Panc1 (cell line): ENCODE measurements at regions not wholly inside any gene's neighbourhood (a gene's known extent, or its start where the extent isn't known, plus 50 kb on each side); places are given as distances from the start of the nearest gene placed in this dataset.

ENCODE experiments used
- ATAC-seq: fragments of 200-7000 bp; cut with Tn5 transposase; 2 replicates; pipeline ENCODE4 v1.9.1; 2020; ENCODE audit warnings: mild to moderate bottlenecking, moderate library complexity
- BruUV-seq: library from RNA; stranded (reverse); fragments of 400-500 nt; replicated peaks from 2 replicates; lab custom pipeline; 2021; lab: Mats Ljungman, UMichigan
- CTCF ChIA-PET: fragments of 300-600 bp; sonication (Branson Sonifier 250); formaldehyde crosslinking; loops from one replicate; lab custom pipeline; 2022; ENCODE audit warnings: antibody characterized with exemption; lab: Charles Lee
- POLR2A ChIA-PET: fragments of 300-600 bp; sonication (Branson Sonifier 250); formaldehyde crosslinking; loops from one replicate; lab custom pipeline; 2022; ENCODE audit warnings: antibody characterized with exemption; lab: Charles Lee
- DNase-seq: peaks from one replicate; pipeline ENCODE4 v3.0.0-alpha.2; 2010; ENCODE audit warnings: low read depth, low spot score
- H3K27ac ChIP-seq: 2 replicates; pipeline ENCODE4 v1.5.1; 2011; ENCODE audit warnings: mild to moderate bottlenecking, low read length, inconsistent platforms
- H3K27me3 ChIP-seq: fragments of 200-500 bp; sonication (Bioruptor generic); 2 replicates; pipeline ENCODE4 v1.6.0; 2014; ENCODE audit warnings: low read length, inconsistent platforms; ENCODE audit not compliant: control insufficient read depth, insufficient read depth
- H3K36me3 ChIP-seq: fragments of 200-500 bp; sonication (Bioruptor generic); 2 replicates; pipeline ENCODE4 v1.5.1; 2014; ENCODE audit warnings: inconsistent platforms, mild to moderate bottlenecking, low read length, moderate library complexity; ENCODE audit not compliant: control insufficient read depth, insufficient read depth
- H3K4me1 ChIP-seq: 2 replicates; pipeline ENCODE4 v1.5.1; 2011; ENCODE audit warnings: inconsistent platforms, mild to moderate bottlenecking, low read length, moderate library complexity; ENCODE audit not compliant: control insufficient read depth, insufficient read depth
- H3K4me3 ChIP-seq, 2 experiments: 2 replicates each; pipeline ENCODE4 v1.5.1; 2011 to 2012; ENCODE audit warnings: low read depth in 2 of 2, low read length in 2 of 2, mild to moderate bottlenecking in 2 of 2, inconsistent platforms in 1 of 2, moderate library complexity in 1 of 2
- H3K9me3 ChIP-seq: fragments of 200-500 bp; sonication (Bioruptor generic); 2 replicates; pipeline ENCODE4 v1.5.1; 2014; ENCODE audit warnings: low read depth, mild to moderate bottlenecking, inconsistent platforms, low read length, moderate library complexity; ENCODE audit not compliant: control insufficient read depth, insufficient read depth
- CTCF ChIP-seq: fragments of 450-650 bp; IDR thresholded peaks from 2 replicates; pipeline ENCODE4 v1.5.1; 2017; ENCODE audit warnings: mild to moderate bottlenecking
- POLR2AphosphoS5 ChIP-seq: IDR thresholded peaks from 2 replicates; pipeline ENCODE4 v1.6.1; 2012; ENCODE audit warnings: mild to moderate bottlenecking, low read depth, low read length, moderate library complexity
- REST ChIP-seq, 2 experiments: IDR thresholded peaks; 2 replicates each; pipeline ENCODE4 v1.6.1; 2011 to 2012; ENCODE audit warnings: low read depth in 2 of 2, control low read depth in 1 of 2, low read length in 1 of 2, mild to moderate bottlenecking in 1 of 2, moderate library complexity in 1 of 2; ENCODE audit not compliant: insufficient read depth in 1 of 2
- SIN3A ChIP-seq: IDR thresholded peaks from 2 replicates; pipeline ENCODE4 v1.6.1; 2012; ENCODE audit warnings: low read depth, mild to moderate bottlenecking, low read length, moderate library complexity, borderline replicate concordance; ENCODE audit not compliant: insufficient read depth
- TCF7L2 ChIP-seq: IDR thresholded peaks from 2 replicates; pipeline ENCODE4 v1.6.1; 2011; ENCODE audit warnings: mild to moderate bottlenecking, low read depth, low read length, inconsistent platforms
- in situ Hi-C: cut with HindIII; loops from 2 replicates; pipeline ENCODE4 v1.10.0; 2016; ENCODE audit warnings: low sequenced_read_pairs, low pct_unique_long_range_greater_than_20kb
- intact Hi-C: fragments of 100-400 bp; cut with micrococcal nuclease; formaldehyde crosslinking; loops from one replicate; pipeline ENCODE4 v1.10.0; 2022; ENCODE audit not compliant: unreplicated experiment

GRCh38 chr10:53598914-53599313, 826.3 kb upstream of the MBL2 start:
- H3K4me1 ChIP-seq = no peaks in the 10 kb centered on the region
- ATAC-seq (no peak), DNase-seq (no peak)
- BruUV-seq = no TSS peak
- no peak for TF ChIP-seq TCF7L2
- H3K9me3 ChIP-seq = no peaks in the 10 kb centered on the region
- intact Hi-C loops (loop anchor here (10.0 kb wide), 1 partner anchor 806 kb away; no protein-coding TSS in a partner anchor), in situ Hi-C loops (no loop called here)
- H3K27ac ChIP-seq = no peak overlapping the region
- H3K27me3 ChIP-seq = no peaks in the 10 kb centered on the region
- no peak overlapping the region for H3K4me3 ChIP-seq
- ChIA-PET CTCF (interaction anchor here (0.6 kb wide), 1 partner anchor 752 kb away, joined by 3 read pairs; no protein-coding TSS in a partner anchor), POLR2A (no interaction called here)
- no peaks in the 10 kb centered on the region for H3K36me3 ChIP-seq

- POLR2A ChIA-PET = no interaction called here
- no peaks in the 10 kb centered on the region for H3K27me3 ChIP-seq
- H3K27ac ChIP-seq = no peak overlapping the region
- H3K4me1 ChIP-seq = no peaks in the 10 kb centered on the region
- H3K36me3 ChIP-seq = no peaks in the 10 kb centered on the region
- no peak for ATAC-seq
- intact Hi-C loops = loop anchor here (10.0 kb wide), 1 partner anchor 807 kb away; no protein-coding TSS in a partner anchor
- H3K4me3 ChIP-seq = no peak overlapping the region
- no peak for DNase-seq
- in situ Hi-C loops = no loop called here
- CTCF ChIA-PET = no interaction called here
- no peaks in the 10 kb centered on the region for H3K9me3 ChIP-seq
- no TSS peak for BruUV-seq
- TF ChIP-seq POLR2AphosphoS5 = no peak
- no peak for TF ChIP-seq CTCF
- no peak for TF ChIP-seq TCF7L2
- TF ChIP-seq SIN3A = no peak
- TF ChIP-seq REST (IDR thresholded peaks at IDR 0.05; ENCODE audit: insufficient read depth in 1 of 2, low read depth in 2 of 2, low read length in 1 of 2) = no peak
Observed at GRCh38 chr10:53597835-53598251, 825.3 kb upstream of the MBL2 start.

GRCh38 chr10:53580465-53580864, 807.9 kb upstream of the MBL2 start:
- H3K4me1 ChIP-seq = no peaks in the 10 kb centered on the region
- H3K36me3 ChIP-seq = no peaks in the 10 kb centered on the region
- no TSS peak for BruUV-seq
- CTCF ChIA-PET = no interaction called here
- intact Hi-C loops (no loop called here), in situ Hi-C loops (no loop called here)
- no peak overlapping the region for H3K27ac ChIP-seq
- POLR2A ChIA-PET = no interaction called here
- ATAC-seq = no peak
- DNase-seq = no peak
- H3K9me3 ChIP-seq = no peaks in the 10 kb centered on the region
- H3K27me3 ChIP-seq = no peaks in the 10 kb centered on the region
- no peak overlapping the region for H3K4me3 ChIP-seq
- TF ChIP-seq REST (IDR thresholded peaks at IDR 0.05; ENCODE audit: insufficient read depth in 1 of 2, low read depth in 2 of 2, low read length in 1 of 2) = no peak
- TF ChIP-seq TCF7L2 = no peak
- TF ChIP-seq CTCF = no peak; the same call in 1 of the 2 replicates
- TF ChIP-seq POLR2AphosphoS5 = no peak
- TF ChIP-seq SIN3A = no peak
